ENCODE measurements at regions not wholly inside any gene's neighbourhood (a gene's known extent, or its start where the extent isn't known, plus 50 kb on each side); places are given as distances from the start of the nearest gene placed in this dataset.

DNA sequence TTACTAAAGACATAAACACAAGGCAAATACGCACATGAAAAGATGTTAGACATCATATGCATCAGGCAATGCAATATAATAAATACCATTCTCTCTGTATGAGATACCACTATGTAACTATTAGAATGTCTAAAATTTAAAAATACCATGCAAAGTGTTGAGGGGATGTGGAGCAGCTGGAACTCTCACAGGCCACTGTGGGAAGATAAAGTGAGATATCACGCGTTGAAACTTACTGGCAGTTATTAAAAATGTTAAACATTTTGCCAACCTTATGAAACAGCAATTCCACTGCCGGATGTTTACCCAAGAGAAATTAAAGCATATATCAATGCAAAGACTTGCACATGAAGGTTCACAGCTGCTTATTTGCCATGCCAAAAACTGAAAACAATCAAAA lies 556.7 kb downstream of the LRRC70 start:
- H3K27me3 Mint-ChIP-seq = no peaks in the 10 kb centered on the region
- H3K36me3 Mint-ChIP-seq (ENCODE audit: low read depth) = no peaks in the 10 kb centered on the region
- H3K9me3 Mint-ChIP-seq = no peaks in the 10 kb centered on the region
- DNase-seq = no peak
- no peak overlapping the region for H3K27ac Mint-ChIP-seq
- H3K4me1 Mint-ChIP-seq (ENCODE audit: low read depth) = no peaks in the 10 kb centered on the region
- H3K4me3 Mint-ChIP-seq = no peak overlapping the region

DNA sequence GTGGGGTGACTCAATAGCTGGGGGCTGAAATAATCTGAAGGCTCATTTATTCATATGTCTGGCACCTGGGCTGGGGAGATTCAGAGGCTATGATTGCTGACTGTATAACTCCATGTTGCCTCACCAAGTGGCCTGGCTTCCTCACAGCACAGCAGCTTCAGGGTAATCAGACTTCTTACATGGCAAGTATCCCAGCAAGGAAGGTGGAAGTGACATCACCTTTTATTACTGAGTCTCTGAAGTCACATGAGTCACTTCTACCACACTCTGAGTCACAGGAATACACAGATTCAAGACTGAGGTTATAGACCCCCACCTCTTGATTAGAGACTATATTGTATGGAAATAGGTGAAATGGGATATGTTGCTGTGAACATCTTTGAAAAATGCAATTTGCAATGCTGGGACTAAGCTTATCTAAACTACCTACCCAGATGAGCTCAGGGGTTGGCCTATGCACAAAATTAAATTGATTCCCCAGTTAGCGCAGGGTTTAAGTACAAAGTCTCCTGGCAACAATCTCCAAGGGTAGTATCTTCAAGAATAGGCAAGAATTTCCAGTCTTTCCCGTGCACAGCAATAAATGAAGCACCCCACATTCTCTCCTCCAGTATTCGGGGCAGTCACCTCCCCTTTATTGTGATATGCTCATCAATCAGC lies 553.1 kb downstream of the LRRC70 start:
- Mint-ChIP-seq H3K27me3 (no peaks in the 10 kb centered on the region), H3K36me3 (ENCODE audit: low read depth) (no peaks in the 10 kb centered on the region), H3K9me3 (no peaks in the 10 kb centered on the region), H3K4me3 (no peak overlapping the region), H3K4me1 (ENCODE audit: low read depth) (no peaks in the 10 kb centered on the region), H3K27ac (no peak overlapping the region)
- no peak for DNase-seq

- Mint-ChIP-seq H3K4me3 (no peak overlapping the region), H3K27me3 (no peaks in the 10 kb centered on the region), H3K4me1 (ENCODE audit: low read depth) (no peaks in the 10 kb centered on the region), H3K9me3 (no peaks in the 10 kb centered on the region), H3K36me3 (ENCODE audit: low read depth) (no peaks in the 10 kb centered on the region), H3K27ac (no peak overlapping the region)
- DNase-seq = no peak
Observed at GRCh38 chr5:63128761-63129160, 550.1 kb downstream of the LRRC70 start.

- H3K27me3 Mint-ChIP-seq = no peaks in the 10 kb centered on the region
Observed at GRCh38 chr5:63128018-63128417, 549.4 kb downstream of the LRRC70 start.

GRCh38 chr5:63127054-63127453 lies 548.4 kb downstream of the LRRC70 start:
- no peaks in the 10 kb centered on the region for H3K9me3 Mint-ChIP-seq
- H3K27ac Mint-ChIP-seq = no peak overlapping the region
- no peak for DNase-seq
- H3K36me3 Mint-ChIP-seq (ENCODE audit: low read depth) = no peaks in the 10 kb centered on the region
- no peaks in the 10 kb centered on the region for H3K4me1 Mint-ChIP-seq (ENCODE audit: low read depth)
- H3K27me3 Mint-ChIP-seq = no peaks in the 10 kb centered on the region
- H3K4me3 Mint-ChIP-seq = no peak overlapping the region

More at GRCh38 chr5:63128018-63128417, 549.4 kb downstream of the LRRC70 start:
- no peaks in the 10 kb centered on the region for H3K36me3 Mint-ChIP-seq (ENCODE audit: low read depth)
- no peak overlapping the region for H3K4me3 Mint-ChIP-seq
- H3K27ac Mint-ChIP-seq = no peak overlapping the region
- H3K9me3 Mint-ChIP-seq = no peaks in the 10 kb centered on the region
- DNase-seq = no peak
- H3K4me1 Mint-ChIP-seq (ENCODE audit: low read depth) = no peaks in the 10 kb centered on the region

- Mint-ChIP-seq H3K27ac (no peak overlapping the region), H3K36me3 (ENCODE audit: low read depth) (no peaks in the 10 kb centered on the region), H3K4me1 (ENCODE audit: low read depth) (no peaks in the 10 kb centered on the region), H3K27me3 (no peaks in the 10 kb centered on the region), H3K4me3 (no peak overlapping the region), H3K9me3 (no peaks in the 10 kb centered on the region)
- DNase-seq = no peak
Observed at GRCh38 chr5:63125862-63126261, 547.2 kb downstream of the LRRC70 start.

DNA sequence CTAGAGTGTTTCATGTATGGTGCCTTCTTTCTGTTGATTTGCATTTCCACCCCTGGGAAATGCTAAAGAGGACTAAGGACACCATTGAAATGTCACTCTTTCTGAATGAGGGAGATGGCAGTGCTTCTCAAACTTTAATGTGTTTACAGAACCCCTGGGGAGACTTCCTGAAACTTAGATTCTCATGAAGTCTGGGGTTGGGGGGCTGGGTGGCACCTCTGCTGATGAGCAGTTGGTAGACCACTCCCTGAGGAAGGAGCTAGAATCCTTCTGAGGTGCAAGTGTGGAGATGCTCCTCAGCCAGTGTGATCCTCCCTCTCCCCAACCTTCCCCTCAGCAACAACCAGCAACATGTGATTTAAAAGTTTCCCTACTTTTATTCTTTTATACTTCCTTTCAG lies 546.8 kb downstream of the LRRC70 start:
- Mint-ChIP-seq H3K4me1 (ENCODE audit: low read depth) (no peaks in the 10 kb centered on the region), H3K27ac (no peak overlapping the region), H3K4me3 (no peak overlapping the region), H3K36me3 (ENCODE audit: low read depth) (no peaks in the 10 kb centered on the region), H3K27me3 (no peaks in the 10 kb centered on the region), H3K9me3 (no peaks in the 10 kb centered on the region)
- no peak for DNase-seq

DNA sequence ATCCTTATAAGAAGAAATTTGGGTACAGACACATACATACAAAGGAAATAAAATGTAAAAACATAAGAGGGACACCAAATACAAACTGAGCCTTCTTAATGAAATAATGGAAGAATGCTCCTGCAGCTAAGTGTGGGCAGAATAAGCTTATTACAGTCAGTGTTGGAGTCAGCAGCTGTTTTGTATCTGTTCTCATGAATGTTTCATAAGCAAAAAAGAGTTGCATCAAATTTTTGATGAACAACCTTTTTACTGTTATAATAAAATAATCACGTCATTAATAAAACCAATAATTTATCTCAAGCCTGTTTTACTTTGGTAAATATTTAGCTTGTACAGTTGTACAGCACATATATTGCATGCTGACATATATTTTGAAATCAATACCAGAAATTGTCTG lies 545.6 kb downstream of the LRRC70 start:
- no peaks in the 10 kb centered on the region for H3K36me3 Mint-ChIP-seq (ENCODE audit: low read depth)
- H3K4me3 Mint-ChIP-seq = no peak overlapping the region
- DNase-seq = no peak
- H3K27ac Mint-ChIP-seq = no peak overlapping the region
- H3K4me1 Mint-ChIP-seq (ENCODE audit: low read depth) = no peaks in the 10 kb centered on the region
- H3K27me3 Mint-ChIP-seq = no peaks in the 10 kb centered on the region
- H3K9me3 Mint-ChIP-seq = no peaks in the 10 kb centered on the region

- H3K36me3 Mint-ChIP-seq (ENCODE audit: low read depth) = no peaks in the 10 kb centered on the region
- H3K4me1 Mint-ChIP-seq (ENCODE audit: low read depth) = no peaks in the 10 kb centered on the region
- no peaks in the 10 kb centered on the region for H3K27me3 Mint-ChIP-seq
- no peak overlapping the region for H3K27ac Mint-ChIP-seq
- H3K4me3 Mint-ChIP-seq = no peak overlapping the region
- DNase-seq = no peak
- no peaks in the 10 kb centered on the region for H3K9me3 Mint-ChIP-seq
Observed at GRCh38 chr5:63121471-63121870, 542.9 kb downstream of the LRRC70 start.

DNA sequence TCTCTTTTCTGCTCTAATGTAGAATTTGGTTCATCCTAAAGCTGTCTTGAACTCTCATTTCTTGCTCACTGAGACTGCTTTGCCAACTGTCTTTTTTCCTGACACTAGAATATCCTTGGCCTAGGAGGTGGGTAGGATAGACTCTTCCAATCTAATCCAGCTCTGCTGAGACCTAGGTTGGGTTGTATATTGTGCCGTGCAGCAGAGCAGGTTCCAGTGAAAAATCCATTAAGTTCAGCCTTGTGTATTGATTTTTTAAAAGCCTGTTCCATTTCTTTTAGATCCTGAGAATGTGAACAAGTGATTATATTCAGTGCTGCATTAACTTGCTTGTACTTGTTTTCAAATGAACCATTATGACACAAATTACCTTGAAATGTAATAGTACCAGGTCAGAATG lies 539.6 kb downstream of the LRRC70 start:
- H3K36me3 Mint-ChIP-seq (ENCODE audit: low read depth) = no peaks in the 10 kb centered on the region
- no peak overlapping the region for H3K4me3 Mint-ChIP-seq
- H3K27ac Mint-ChIP-seq = no peak overlapping the region
- DNase-seq = no peak
- no peaks in the 10 kb centered on the region for H3K9me3 Mint-ChIP-seq
- H3K4me1 Mint-ChIP-seq (ENCODE audit: low read depth) = no peaks in the 10 kb centered on the region
- no peaks in the 10 kb centered on the region for H3K27me3 Mint-ChIP-seq

GRCh38 chr5:63111891-63112290 lies 533.3 kb downstream of the LRRC70 start:
- Mint-ChIP-seq H3K27ac (no peak overlapping the region), H3K9me3 (no peaks in the 10 kb centered on the region), H3K27me3 (no peaks in the 10 kb centered on the region), H3K4me3 (no peak overlapping the region), H3K4me1 (ENCODE audit: low read depth) (no peaks in the 10 kb centered on the region), H3K36me3 (ENCODE audit: low read depth) (no peaks in the 10 kb centered on the region)
- no peak for DNase-seq

DNA sequence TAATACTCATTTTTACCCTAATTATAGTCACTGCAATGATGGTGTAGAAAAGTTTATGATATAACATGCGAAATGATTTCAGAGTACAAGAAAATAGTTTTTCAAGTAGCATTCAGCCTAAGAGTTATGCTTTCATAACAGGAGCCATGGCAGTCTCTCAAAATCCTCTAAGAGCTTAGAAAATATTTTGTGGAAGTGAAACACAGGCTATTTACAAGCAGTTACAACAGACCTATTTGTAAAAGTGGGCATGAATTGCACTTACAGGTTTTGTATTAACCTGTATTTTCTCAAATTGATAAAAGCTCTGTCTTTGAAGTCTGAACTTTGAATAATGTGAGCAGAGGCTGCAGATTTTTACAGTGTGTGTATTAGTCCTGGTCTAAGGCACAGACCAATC lies 523.3 kb downstream of the LRRC70 start:
- Mint-ChIP-seq H3K9me3 (no peaks in the 10 kb centered on the region), H3K4me1 (ENCODE audit: low read depth) (no peaks in the 10 kb centered on the region), H3K27ac (no peak overlapping the region), H3K36me3 (ENCODE audit: low read depth) (no peaks in the 10 kb centered on the region), H3K4me3 (no peak overlapping the region), H3K27me3 (no peaks in the 10 kb centered on the region)
- no peak for DNase-seq

- no peak overlapping the region for H3K4me3 Mint-ChIP-seq
- no peaks in the 10 kb centered on the region for H3K27me3 Mint-ChIP-seq
- no peak for DNase-seq
- no peaks in the 10 kb centered on the region for H3K9me3 Mint-ChIP-seq
- no peaks in the 10 kb centered on the region for H3K36me3 Mint-ChIP-seq (ENCODE audit: low read depth)
- no peak overlapping the region for H3K27ac Mint-ChIP-seq
- no peaks in the 10 kb centered on the region for H3K4me1 Mint-ChIP-seq (ENCODE audit: low read depth)
Observed at GRCh38 chr5:63097286-63097685, 518.7 kb downstream of the LRRC70 start.

DNA sequence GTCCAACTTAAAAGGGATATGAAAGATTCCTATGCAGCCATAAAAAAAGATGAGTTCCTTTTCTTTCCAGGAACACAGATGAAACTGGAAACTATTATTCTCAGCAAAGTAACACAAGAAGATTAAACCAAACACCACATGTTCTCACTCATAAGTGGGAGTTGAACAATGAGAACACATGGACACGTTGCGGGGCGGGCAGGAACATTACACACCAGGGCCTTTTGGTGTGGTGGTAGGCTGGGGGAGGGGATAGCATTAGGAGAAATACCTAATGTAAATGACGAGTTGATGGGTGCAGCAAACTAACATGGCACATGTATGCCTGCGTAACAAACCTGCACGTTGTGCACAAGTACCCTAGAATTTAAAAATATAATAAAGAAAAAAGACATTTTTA lies 516.1 kb downstream of the LRRC70 start:
- no peaks in the 10 kb centered on the region for H3K36me3 Mint-ChIP-seq (ENCODE audit: low read depth)
- H3K4me1 Mint-ChIP-seq (ENCODE audit: low read depth) = no peaks in the 10 kb centered on the region
- DNase-seq = no peak
- H3K9me3 Mint-ChIP-seq = no peaks in the 10 kb centered on the region
- H3K27me3 Mint-ChIP-seq = no peaks in the 10 kb centered on the region
- H3K4me3 Mint-ChIP-seq = no peak overlapping the region
- H3K27ac Mint-ChIP-seq = no peak overlapping the region

DNA sequence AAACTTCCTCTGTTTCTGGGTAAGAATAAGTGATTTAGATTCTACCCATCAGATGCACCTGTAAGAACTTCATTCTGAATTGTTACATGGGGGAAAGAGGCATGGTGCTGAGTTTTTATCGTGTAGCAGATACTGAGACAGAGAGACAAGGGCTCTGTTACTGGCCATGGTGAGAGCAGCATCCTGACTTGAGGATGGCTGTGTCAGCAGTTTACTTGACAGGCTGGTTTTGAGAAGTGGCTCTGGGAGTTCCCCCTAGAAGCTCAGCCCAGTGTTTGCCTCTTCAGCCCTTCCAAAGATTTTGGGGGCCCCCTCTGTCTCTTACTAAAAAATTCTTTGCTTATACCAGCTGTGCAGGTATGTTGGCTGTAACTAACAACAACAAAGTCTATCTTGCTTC lies 510.5 kb downstream of the LRRC70 start:
- Mint-ChIP-seq H3K4me3 (no peak overlapping the region), H3K27ac (no peak overlapping the region), H3K36me3 (ENCODE audit: low read depth) (no peaks in the 10 kb centered on the region), H3K4me1 (ENCODE audit: low read depth) (no peaks in the 10 kb centered on the region), H3K27me3 (no peaks in the 10 kb centered on the region), H3K9me3 (no peaks in the 10 kb centered on the region)
- no peak for DNase-seq

- Mint-ChIP-seq H3K27ac (no peak overlapping the region), H3K27me3 (no peaks in the 10 kb centered on the region), H3K9me3 (no peaks in the 10 kb centered on the region), H3K4me3 (no peak overlapping the region), H3K36me3 (ENCODE audit: low read depth) (no peaks in the 10 kb centered on the region), H3K4me1 (ENCODE audit: low read depth) (no peaks in the 10 kb centered on the region)
- no peak for DNase-seq
Observed at GRCh38 chr5:63085561-63085960, 506.9 kb downstream of the LRRC70 start.
